ENCODE measurements at regions not wholly inside any gene's neighbourhood (a gene's known extent, or its start where the extent isn't known, plus 50 kb on each side); places are given as distances from the start of the nearest gene placed in this dataset.
"Not testable (repeated sequence)": the region's sequence is repeated elsewhere in the genome, so short reads cannot be mapped to it uniquely, and the experiment has no call there.

DNA sequence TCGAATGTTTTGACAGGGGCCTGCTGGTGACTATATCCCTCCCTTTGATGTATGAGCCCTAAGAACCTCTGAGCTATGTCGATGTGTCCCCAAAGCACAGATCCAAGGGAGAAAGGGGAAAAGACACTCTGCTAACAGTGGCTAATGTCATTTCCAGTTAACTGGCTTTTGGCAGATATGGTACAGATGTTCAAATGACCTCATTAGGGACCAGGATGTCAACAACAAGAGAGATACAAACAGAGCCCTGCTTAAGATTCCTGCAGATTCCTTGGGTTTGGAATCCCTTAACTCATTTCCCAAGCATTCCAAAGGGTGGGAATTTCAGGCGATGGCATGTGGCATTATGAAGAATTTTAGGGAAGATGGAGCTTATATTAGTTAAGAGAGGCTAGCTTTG lies 517.3 kb downstream of the SOX6 start:
- no peak for TF ChIP-seq CTCF (IDR thresholded peaks at IDR 0.05)
- no peak for ATAC-seq (ENCODE audit: low FRiP score)
- DNase-seq (ENCODE audit: low spot score), result no peak

- ATAC-seq (ENCODE audit: low FRiP score), result no peak
- DNase-seq (ENCODE audit: low spot score), result no peak
- no peak for TF ChIP-seq CTCF (IDR thresholded peaks at IDR 0.05)
Measured at GRCh38 chr11:15840966-15841365, 515.4 kb downstream of the SOX6 start.

DNA sequence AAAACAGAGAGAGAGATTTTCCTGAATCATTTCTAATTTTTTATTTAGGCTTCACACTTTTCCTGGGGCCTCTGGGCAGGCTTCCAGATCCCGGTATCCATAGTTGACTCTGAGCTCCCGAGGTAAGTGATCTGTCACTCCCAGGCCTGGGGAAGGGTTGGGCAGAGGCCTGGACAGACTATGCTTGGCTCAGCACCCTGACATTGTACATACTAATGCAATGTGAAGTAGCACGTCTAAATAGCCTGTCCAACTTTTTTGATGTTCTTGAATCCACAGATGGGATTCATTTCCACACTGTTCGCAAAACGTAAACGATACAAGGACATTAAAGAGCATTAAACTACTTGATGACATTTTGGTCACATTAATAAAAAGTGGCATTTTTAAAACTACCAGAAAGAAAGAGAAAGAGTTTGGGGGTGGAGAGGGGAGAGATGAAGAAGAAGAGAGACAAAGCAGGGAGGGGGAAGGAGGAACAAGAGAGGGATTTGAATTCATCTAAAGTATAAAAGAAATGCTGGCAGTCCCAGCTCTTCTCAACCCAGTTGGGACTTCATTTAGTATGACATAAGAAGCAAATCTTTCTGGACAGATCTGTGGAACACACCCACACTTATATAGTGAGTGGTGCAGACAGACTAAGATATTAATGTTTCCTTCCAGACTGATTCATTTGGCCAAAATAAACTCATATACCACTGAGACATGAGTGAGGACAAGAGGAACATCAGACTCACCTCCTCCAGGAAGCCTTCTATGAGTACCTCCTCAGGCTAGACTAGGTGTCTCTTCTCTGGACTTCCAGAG lies 514.2 kb downstream of the SOX6 start:
- ATAC-seq (ENCODE audit: low FRiP score) (no peak), DNase-seq (ENCODE audit: low spot score) (no peak)
- no peak for TF ChIP-seq CTCF (IDR thresholded peaks at IDR 0.05)

- ATAC-seq (ENCODE audit: low FRiP score), result no peak
- no peak for DNase-seq (ENCODE audit: low spot score)
- no peak for TF ChIP-seq CTCF (IDR thresholded peaks at IDR 0.05)
Measured at GRCh38 chr11:15843309-15843872, 513.0 kb downstream of the SOX6 start.

GRCh38 chr11:15845261-15845660 lies 511.1 kb downstream of the SOX6 start:
- TF ChIP-seq CTCF (IDR thresholded peaks at IDR 0.05), result no peak
- ATAC-seq (ENCODE audit: low FRiP score) (no peak), DNase-seq (ENCODE audit: low spot score) (no peak)

- TF ChIP-seq CTCF (IDR thresholded peaks at IDR 0.05), result no peak
- no peak for ATAC-seq (ENCODE audit: low FRiP score)
- no peak for DNase-seq (ENCODE audit: low spot score)
Measured at GRCh38 chr11:15848631-15849168, 507.6 kb downstream of the SOX6 start.

DNA sequence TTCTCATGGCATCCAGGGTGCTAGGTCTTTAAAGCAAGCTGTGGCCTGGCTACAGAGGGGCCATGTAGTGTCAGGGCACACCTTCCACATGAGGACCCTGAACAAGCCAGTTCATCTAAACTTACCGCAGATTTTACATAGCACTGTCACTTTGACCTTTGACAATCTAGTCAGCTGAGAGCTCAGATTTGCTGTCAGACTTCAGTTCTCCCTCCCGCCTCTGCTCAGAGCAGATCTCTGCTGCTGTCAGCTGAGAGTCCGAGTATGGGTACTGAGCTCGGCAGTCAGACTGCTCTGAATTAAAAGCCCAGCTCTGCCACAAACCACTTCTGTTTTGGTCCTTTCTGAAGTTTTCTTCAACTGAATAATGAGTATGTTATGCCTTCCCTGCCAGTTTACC lies 507.1 kb downstream of the SOX6 start:
- no peak for TF ChIP-seq CTCF (IDR thresholded peaks at IDR 0.05)
- ATAC-seq (ENCODE audit: low FRiP score), result no peak
- no peak for DNase-seq (ENCODE audit: low spot score)

GRCh38 chr11:15850335-15850734 lies 506.0 kb downstream of the SOX6 start:
- not testable (repeated sequence) for ATAC-seq (ENCODE audit: low FRiP score)

More at GRCh38 chr11:15850335-15850734, 506.0 kb downstream of the SOX6 start:
- not testable (repeated sequence) for DNase-seq (ENCODE audit: low spot score)

Data from omental fat pad (tissue), 3 donors.